Testis (tissue), 2 donors: ENCODE measurements at regions not wholly inside any gene's neighbourhood (a gene's known extent, or its start where the extent isn't known, plus 50 kb on each side); places are given as distances from the start of the nearest gene placed in this dataset.

Experiments
- DNase-seq: peaks from one replicate; pipeline ENCODE4 v3.0.0-alpha.2; 2019
- H3K27ac ChIP-seq, 2 donors: fragments of 200-600 bp; sonication (generic); one replicate each; pipeline ENCODE4 v1.5.1; 2019
- H3K27me3 ChIP-seq: fragments of 200-600 bp; sonication (generic); one replicate; pipeline ENCODE4 v1.5.1; 2019
- H3K36me3 ChIP-seq: fragments of 200-600 bp; sonication (generic); one replicate; pipeline ENCODE4 v1.5.1; 2017; ENCODE audit warnings: low read depth; ENCODE audit errors: missing control alignments
- H3K4me1 ChIP-seq: fragments of 200-600 bp; sonication (generic); one replicate; pipeline ENCODE4 v1.5.1; 2019
- H3K4me3 ChIP-seq, 2 donors: fragments of 200-600 bp; sonication (generic); one replicate each; pipeline ENCODE4 v1.5.1; 2017 to 2019
- H3K9me3 ChIP-seq: fragments of 200-600 bp; sonication (generic); one replicate; pipeline ENCODE4 v1.5.1; 2017
- POLR2A ChIP-seq: fragments of 450-650 bp; IDR thresholded peaks from one replicate; pipeline ENCODE4 v1.6.1; 2017; ENCODE audit warnings: antibody characterized with exemption, mild to moderate bottlenecking, moderate library complexity
- WGBS, 2 donors: methylation state at CpG; one replicate each; pipeline ENCODE4 v1.1.5; 2018; 5-methylcytosine and 5-hydroxymethylcytosine counted together
- intact Hi-C: fragments of 100-400 bp; cut with DNase I; formaldehyde crosslinking; loops from one replicate; pipeline ENCODE4 v1.15.1; 2023; ENCODE audit warnings: low total_unique reads
- TF ChIP-seq, protein P1 (sequence below), 3 experiments: fragments of 450-650 bp in 2 of 3; fragments of 200-600 bp in 1 of 3; sonication (generic) in 1 of 3; IDR thresholded peaks; one replicate each; pipeline ENCODE4 v1.5.1; 2016 to 2019; ENCODE audit warnings: antibody characterized with exemption in 3 of 3, mild to moderate bottlenecking in 2 of 3, moderate library complexity in 1 of 3

DNA sequence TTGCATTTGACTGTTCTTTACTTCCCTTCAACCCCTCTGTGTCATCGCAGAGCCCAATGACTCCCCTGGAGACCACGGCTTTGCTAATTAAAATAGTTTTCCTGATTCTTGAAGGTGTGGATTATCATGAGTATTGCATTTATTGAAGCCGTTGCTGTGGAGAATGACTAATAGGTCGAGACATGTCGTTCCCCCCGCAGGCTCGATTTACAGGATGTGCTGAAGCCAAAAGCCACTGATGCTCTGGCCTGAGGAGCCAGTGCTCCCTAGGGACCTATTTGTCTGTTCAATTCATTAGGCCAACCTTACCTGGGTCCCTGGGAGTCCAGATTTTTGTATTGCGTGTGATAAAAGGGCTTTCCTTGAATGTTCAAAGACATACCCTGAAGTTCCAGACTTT lies 102.3 kb downstream of the NPTX2 start:
- no peaks in the 10 kb centered on the region for H3K27me3 ChIP-seq
- no peak for DNase-seq
- no peak for TF ChIP-seq POLR2A
- TF ChIP-seq, protein P1, sequence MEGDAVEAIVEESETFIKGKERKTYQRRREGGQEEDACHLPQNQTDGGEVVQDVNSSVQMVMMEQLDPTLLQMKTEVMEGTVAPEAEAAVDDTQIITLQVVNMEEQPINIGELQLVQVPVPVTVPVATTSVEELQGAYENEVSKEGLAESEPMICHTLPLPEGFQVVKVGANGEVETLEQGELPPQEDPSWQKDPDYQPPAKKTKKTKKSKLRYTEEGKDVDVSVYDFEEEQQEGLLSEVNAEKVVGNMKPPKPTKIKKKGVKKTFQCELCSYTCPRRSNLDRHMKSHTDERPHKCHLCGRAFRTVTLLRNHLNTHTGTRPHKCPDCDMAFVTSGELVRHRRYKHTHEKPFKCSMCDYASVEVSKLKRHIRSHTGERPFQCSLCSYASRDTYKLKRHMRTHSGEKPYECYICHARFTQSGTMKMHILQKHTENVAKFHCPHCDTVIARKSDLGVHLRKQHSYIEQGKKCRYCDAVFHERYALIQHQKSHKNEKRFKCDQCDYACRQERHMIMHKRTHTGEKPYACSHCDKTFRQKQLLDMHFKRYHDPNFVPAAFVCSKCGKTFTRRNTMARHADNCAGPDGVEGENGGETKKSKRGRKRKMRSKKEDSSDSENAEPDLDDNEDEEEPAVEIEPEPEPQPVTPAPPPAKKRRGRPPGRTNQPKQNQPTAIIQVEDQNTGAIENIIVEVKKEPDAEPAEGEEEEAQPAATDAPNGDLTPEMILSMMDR (IDR thresholded peaks at IDR 0.05), result no peak
- no peaks in the 10 kb centered on the region for H3K4me1 ChIP-seq
- H3K9me3 ChIP-seq, result no peaks in the 10 kb centered on the region
- H3K27ac ChIP-seq, result no peak overlapping the region
- no peak overlapping the region for H3K4me3 ChIP-seq
- no peaks in the 10 kb centered on the region for H3K36me3 ChIP-seq
- 52 to 81% methylated on average over 8 of the region's 8 CpGs for WGBS, 2 donors
- intact Hi-C loops, result no loop called here

DNA sequence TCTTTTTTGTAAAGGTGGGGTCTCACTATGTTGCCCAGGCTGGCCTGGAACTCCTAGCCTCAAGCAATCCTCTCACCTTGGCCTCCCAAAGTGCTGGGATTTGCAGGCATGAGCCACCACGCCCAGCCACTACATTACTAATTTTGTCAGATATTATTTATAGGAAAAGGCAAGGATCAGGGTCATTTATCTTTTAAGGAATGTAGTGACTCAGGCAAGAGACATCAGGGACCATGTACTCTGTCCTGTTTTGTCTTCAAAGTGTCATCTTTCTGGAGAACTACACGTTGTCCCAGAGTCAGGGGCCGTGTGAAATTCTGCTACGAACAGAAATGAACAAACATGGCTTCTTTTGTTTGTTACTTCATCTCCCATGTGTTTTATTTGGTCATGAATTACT lies 105.3 kb downstream of the NPTX2 start:
- WGBS, 2 donors, result 66 to 68% methylated on average over 4 of the region's 4 CpGs
- Histone ChIP-seq H3K9me3 (no peaks in the 10 kb centered on the region), H3K27ac (no peak overlapping the region), H3K4me1 (no peaks in the 10 kb centered on the region), H3K4me3 (no peak overlapping the region), H3K27me3 (no peaks in the 10 kb centered on the region), H3K36me3 (no peaks in the 10 kb centered on the region)
- intact Hi-C loops, result no loop called here
- TF ChIP-seq, protein P1 (IDR thresholded peaks at IDR 0.05), result no peak
- no peak for TF ChIP-seq POLR2A
- no peak for DNase-seq

DNA sequence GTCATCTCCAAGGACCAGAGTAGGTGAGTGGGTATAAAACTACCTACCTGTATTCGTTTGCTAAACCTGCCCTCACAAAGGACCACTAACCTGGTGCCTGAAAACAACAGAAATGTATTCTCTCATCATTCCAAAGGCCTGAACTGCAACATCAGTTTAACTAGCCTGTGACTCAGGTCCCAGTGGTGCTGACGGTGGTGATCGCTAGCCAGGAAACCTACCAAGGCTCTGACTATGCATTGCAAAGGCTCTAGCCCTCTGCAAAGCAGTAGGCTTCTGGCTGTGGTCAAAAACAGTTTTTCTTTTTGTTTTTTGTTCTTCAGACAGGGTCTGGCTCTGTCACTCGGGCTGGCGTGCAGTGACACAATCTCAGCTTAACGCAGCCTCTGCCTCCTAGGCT lies 107.5 kb downstream of the NPTX2 start:
- no peak overlapping the region for H3K27ac ChIP-seq
- no peak for TF ChIP-seq POLR2A
- TF ChIP-seq, protein P1 (IDR thresholded peaks at IDR 0.05), result no peak
- intact Hi-C loops, result no loop called here
- H3K27me3 ChIP-seq, result no peaks in the 10 kb centered on the region
- DNase-seq, result no peak
- no peaks in the 10 kb centered on the region for H3K36me3 ChIP-seq
- no peak overlapping the region for H3K4me3 ChIP-seq
- 76 to 89% methylated on average over 6 of the region's 6 CpGs for WGBS, 2 donors
- H3K4me1 ChIP-seq, result no peaks in the 10 kb centered on the region
- no peaks in the 10 kb centered on the region for H3K9me3 ChIP-seq

DNA sequence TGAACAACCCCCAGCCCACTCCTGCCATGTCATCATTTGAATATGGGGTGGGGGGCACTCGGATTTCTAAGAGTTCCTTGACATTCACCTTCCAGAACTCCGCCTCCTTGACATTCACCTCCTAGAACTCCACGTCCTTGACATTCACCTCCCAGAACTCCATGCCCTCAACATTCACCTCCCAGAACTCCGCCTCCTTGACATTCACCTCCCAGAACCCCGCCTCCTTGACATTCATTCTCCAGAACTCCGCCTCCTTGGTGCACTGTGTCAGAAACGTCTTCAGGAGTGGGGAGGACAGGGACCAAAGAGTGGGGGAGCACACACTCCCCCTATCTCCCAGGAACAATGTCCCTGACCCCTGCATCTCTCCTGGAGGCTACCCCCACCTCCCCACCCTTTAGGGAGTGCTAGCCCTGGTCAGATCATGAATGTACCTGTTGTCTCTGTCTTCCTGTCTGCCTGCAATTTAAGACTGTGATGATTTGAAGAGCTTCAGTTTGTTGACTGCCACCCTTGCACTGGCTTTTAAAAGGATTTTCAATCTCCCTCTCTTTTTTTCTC lies 110.1 kb downstream of the NPTX2 start:
- WGBS, 2 donors, result 69% methylated on average over 7 of the region's 7 CpGs
- intact Hi-C loops, result no loop called here

DNA sequence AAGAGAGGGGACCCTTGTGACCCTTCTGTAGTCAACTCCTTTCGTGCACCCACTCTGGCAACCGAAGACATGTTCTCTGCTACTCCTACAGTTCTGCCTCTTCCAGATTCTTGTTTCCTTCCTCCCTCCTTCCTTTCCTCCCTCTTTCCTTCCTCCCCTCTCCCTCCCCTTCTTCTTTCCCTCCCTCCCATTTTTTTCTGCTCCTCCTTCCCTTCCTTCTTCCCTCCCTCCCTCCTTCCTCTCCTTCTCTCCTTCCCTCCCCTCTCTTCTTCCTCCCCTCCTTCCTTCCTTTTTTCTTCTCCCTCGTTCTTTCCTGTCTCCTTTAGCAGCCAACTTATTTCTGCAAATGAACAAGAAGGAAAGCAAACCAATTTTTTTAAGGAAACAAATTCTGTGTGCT lies 111.5 kb downstream of the NPTX2 start:
- H3K4me3 ChIP-seq, result no peak overlapping the region
- no peaks in the 10 kb centered on the region for H3K27me3 ChIP-seq
- TF ChIP-seq, protein P1 (IDR thresholded peaks at IDR 0.05), result no peak
- TF ChIP-seq POLR2A, result no peak
- H3K27ac ChIP-seq, result no peak overlapping the region
- DNase-seq, result no peak
- no peaks in the 10 kb centered on the region for H3K36me3 ChIP-seq
- intact Hi-C loops, result no loop called here
- 62 to 68% methylated on average over 3 of the region's 3 CpGs for WGBS, 2 donors
- no peaks in the 10 kb centered on the region for H3K4me1 ChIP-seq
- H3K9me3 ChIP-seq, result no peaks in the 10 kb centered on the region

More for the DNA sequence above, 110.1 kb downstream of the NPTX2 start:
- H3K27me3 ChIP-seq, result no peaks in the 10 kb centered on the region
- no peaks in the 10 kb centered on the region for H3K9me3 ChIP-seq
- no peak overlapping the region for H3K4me3 ChIP-seq
- no peak for DNase-seq
- TF ChIP-seq POLR2A, result no peak
- TF ChIP-seq, protein P1 (IDR thresholded peaks at IDR 0.05), result no peak
- no peaks in the 10 kb centered on the region for H3K4me1 ChIP-seq
- no peaks in the 10 kb centered on the region for H3K36me3 ChIP-seq
- no peak overlapping the region for H3K27ac ChIP-seq
